Heart left ventricle (tissue), 16 donors: ENCODE measurements at regions not wholly inside any gene's neighbourhood (a gene's known extent, or its start where the extent isn't known, plus 50 kb on each side); places are given as distances from the start of the nearest gene placed in this dataset.

Source experiments
- ATAC-seq, 4 donors: fragments of 200-7000 bp; cut with Tn5 transposase; one replicate each; pipeline ENCODE4 v1.9.1; 2020 to 2022; ENCODE audit warnings: moderate library complexity in 4 of 4, mild to moderate bottlenecking in 3 of 4, moderate number of reproducible peaks in 1 of 4
- DNase-seq, 5 donors: peaks; one replicate each; pipeline ENCODE4 v3.0.0-alpha.2; 2020
- H3K27ac ChIP-seq, 12 donors: fragments of 200-600 bp; sonication (generic) in 4 of 12; one replicate each; pipeline versions ENCODE4 v1.5.0 to v1.8.0; 2016 to 2022; ENCODE audit warnings: mild to moderate bottlenecking in 2 of 12
- H3K27me3 ChIP-seq, 9 donors: fragments of 200-600 bp; sonication (generic) in 2 of 9; one replicate each; pipeline versions ENCODE4 v1.5.1 to v1.8.0; 2016 to 2022; ENCODE audit warnings: mild to moderate bottlenecking in 3 of 9
- H3K36me3 ChIP-seq, 9 donors: fragments of 200-600 bp; sonication (generic) in 2 of 9; one replicate each; pipeline versions ENCODE4 v1.5.0 to v1.8.0; 2018 to 2022; ENCODE audit warnings: mild to moderate bottlenecking in 2 of 9
- H3K4me1 ChIP-seq, 12 donors: fragments of 200-600 bp; sonication (generic) in 4 of 12; one replicate each; pipeline versions ENCODE4 v1.5.0 to v1.8.0; 2016 to 2022; ENCODE audit warnings: mild to moderate bottlenecking in 3 of 12
- H3K4me3 ChIP-seq, 12 donors: fragments of 200-600 bp; sonication (generic) in 4 of 12; one replicate each; pipeline versions ENCODE4 v1.5.0 to v1.8.0; 2017 to 2022; ENCODE audit warnings: mild to moderate bottlenecking in 9 of 12, moderate library complexity in 4 of 12
- H3K9me3 ChIP-seq, 12 donors: fragments of 200-600 bp; sonication (generic) in 4 of 12; one replicate each; pipeline versions ENCODE4 v1.5.0 to v1.8.0; 2016 to 2022; ENCODE audit warnings: mild to moderate bottlenecking in 1 of 12
- CTCF ChIP-seq, 12 donors: fragments of 200-600 bp; sonication (generic) in 4 of 12; IDR thresholded peaks; one replicate each; pipeline versions ENCODE4 v1.5.0 to v1.8.0; 2018 to 2022; ENCODE audit warnings: antibody characterized with exemption in 12 of 12, mild to moderate bottlenecking in 5 of 12
- POLR2A ChIP-seq, 2 donors: fragments of 450-650 bp; IDR thresholded peaks; one replicate each; pipeline ENCODE4 v1.6.1; 2017; ENCODE audit warnings: antibody characterized with exemption in 2 of 2, mild to moderate bottlenecking in 2 of 2, moderate library complexity in 2 of 2
- WGBS, 4 donors: extraction: QIAGEN DNeasy Blood & Tissue Kit in 2 of 4; methylation state at CpG; one replicate each; pipeline versions ENCODE4 v1.1.5 to v1.1.7; 2013 to 2018; 5-methylcytosine and 5-hydroxymethylcytosine counted together
- intact Hi-C, 10 donors: fragments of 100-400 bp; cut with DNase I; formaldehyde crosslinking; loops; one replicate each; pipeline versions ENCODE4 v1.11.1 to v1.14.2; 2022
- donor health status: ischemic (EF 13 %, LVEDD 7.1; RV severe dilation, severe dysfunction).
- donor health status: healthy with polysubstance abuse.
- donor health status: DM: no; HTN: yes; CAD: no.
- donor health status: DM: no; HTN: no; CAD: no.
- donor health status: ischemic (EF 25% LVEDD 6.9; RV normal size, moderate dysfunction).
- donor health status: ischemic (EF 25% LVEDD 5.7; RV mildly dilated, moderate dysfunction).
- donor health status: healthy.
- donor health status: DM: yes; HTN: yes; CAD: no.
- donor health status: ischemic (EF 35%, LVEDD 5.7; RV mildly dilated, moderate dysfunction).
- donor health status: nonischemic (EF 11% LVEDD 7.7; RV severe dilation, severe dysfunction).
- donor health status: DM: yes; HTN: yes; CAD: no.
- donor health status: PGD.
- donor health status: ischemic (EF 29% LVEDD 5.4; RV normal size, mild dysfunction).
- donor health status: nonischemic (EF 23%, LVEDD 6.1; RV moderate dilation, normal function).

GRCh38 chr4:136343340-136343739 is 1189.0 kb downstream of the PCDH18 start:
- intact Hi-C loops: no loop called here
- Histone ChIP-seq H3K4me1 (no peaks in the 10 kb centered on the region), H3K27me3 (no peaks in the 10 kb centered on the region), H3K36me3 (no peaks in the 10 kb centered on the region), H3K9me3 (peaks cover 0 to 8% (median 0%) of the 10 kb centered on the region in 12 donors), H3K27ac (no peak overlapping the region), H3K4me3 (no peak overlapping the region)
- DNase-seq: no peak
- ATAC-seq: no peak
- 81 to 86% (median 83%) methylated on average over 3 of the region's 3 CpGs for WGBS, 4 donors
- TF ChIP-seq CTCF (IDR thresholded peaks at IDR 0.05): no peak
- TF ChIP-seq POLR2A (IDR thresholded peaks at IDR 0.05): no peak

DNA sequence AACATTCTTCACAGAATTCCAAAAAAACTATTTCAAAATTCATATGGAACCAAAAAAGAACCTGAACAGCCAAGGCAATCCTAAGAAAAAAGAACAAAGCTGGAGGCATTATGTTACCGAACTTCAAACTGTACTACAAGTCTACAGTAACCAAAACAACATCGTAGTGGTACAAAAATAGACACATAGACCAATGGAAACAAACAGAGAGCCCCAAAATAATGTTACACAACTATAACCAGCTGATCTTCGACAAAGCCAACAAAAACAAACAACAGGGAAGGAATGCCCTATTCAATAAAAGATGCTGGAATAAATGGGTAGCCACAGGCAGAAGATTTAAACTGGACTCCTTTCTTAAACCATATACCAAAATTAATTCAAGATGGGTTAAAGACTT is 1189.6 kb downstream of the PCDH18 start:
- H3K4me1 ChIP-seq: no peaks in the 10 kb centered on the region

DNA sequence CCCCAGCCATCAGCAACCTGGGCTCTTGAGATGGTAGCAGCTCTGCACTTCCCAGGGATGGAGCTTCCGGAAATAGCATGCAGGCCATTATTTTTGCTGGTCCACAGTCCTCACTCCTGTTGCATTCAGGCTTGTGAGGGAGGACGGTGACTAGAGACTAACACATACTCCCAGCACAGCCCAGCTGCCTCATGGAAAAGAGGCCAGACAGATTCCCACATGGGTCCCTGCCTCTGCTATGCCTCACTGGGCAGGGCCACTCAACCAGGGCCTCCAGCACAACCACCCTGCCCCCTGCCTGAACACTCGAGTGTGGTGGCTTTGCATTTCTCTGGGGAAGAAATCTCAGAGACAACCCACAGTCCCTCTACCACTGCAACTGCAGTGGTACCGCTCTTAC is 1195.1 kb downstream of the PCDH18 start:
- ATAC-seq (no peak), DNase-seq (no peak)
- Histone ChIP-seq H3K36me3 (no peaks in the 10 kb centered on the region), H3K27ac (no peak overlapping the region), H3K27me3 (no peaks in the 10 kb centered on the region), H3K4me3 (no peak overlapping the region), H3K4me1 (no peaks in the 10 kb centered on the region), H3K9me3 (peaks cover 0 to 8% (median 0%) of the 10 kb centered on the region in 12 donors)
- intact Hi-C loops: no loop called here
- 74 to 85% (median 75%) methylated on average over 2 to 4 of the region's 4 CpGs for WGBS, 4 donors
- TF ChIP-seq POLR2A (IDR thresholded peaks at IDR 0.05) (no peak), CTCF (IDR thresholded peaks at IDR 0.05) (no peak)

More for the DNA sequence above, 1189.6 kb downstream of the PCDH18 start:
- no peaks in the 10 kb centered on the region for H3K27me3 ChIP-seq
- H3K27ac ChIP-seq: no peak overlapping the region
- intact Hi-C loops: no loop called here
- no peak for ATAC-seq
- H3K36me3 ChIP-seq: no peaks in the 10 kb centered on the region
- TF ChIP-seq POLR2A (IDR thresholded peaks at IDR 0.05): no peak
- TF ChIP-seq CTCF (IDR thresholded peaks at IDR 0.05): no peak
- H3K9me3 ChIP-seq: peaks cover 0 to 8% (median 0%) of the 10 kb centered on the region in 12 donors
- no peak for DNase-seq
- H3K4me3 ChIP-seq: no peak overlapping the region
- 70 to 86% (median 77%) methylated on average over 3 of the region's 3 CpGs for WGBS, 4 donors

DNA sequence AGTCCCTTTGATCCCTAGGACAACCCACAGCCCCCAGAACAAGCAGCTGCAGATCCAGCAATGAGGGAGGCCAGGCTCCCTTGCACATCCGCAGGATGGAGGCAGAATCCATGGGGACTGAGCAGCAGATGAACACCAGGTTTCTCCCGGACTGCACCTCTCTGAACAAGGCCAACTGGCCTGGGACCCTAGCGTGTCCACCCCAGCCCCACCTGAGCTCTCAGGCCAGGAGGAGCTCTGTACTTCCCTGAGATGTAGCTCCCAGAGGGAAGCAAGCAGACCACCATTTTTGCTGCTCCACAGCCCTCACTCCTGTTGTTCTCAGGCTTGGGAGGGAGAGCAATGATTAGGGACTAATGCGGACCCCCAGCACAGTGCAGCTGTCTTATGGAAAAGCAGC is 1195.8 kb downstream of the PCDH18 start:
- no peak overlapping the region for H3K27ac ChIP-seq
- WGBS, 4 donors: 89 to 96% (median 91%) methylated on average over 3 to 4 of the region's 4 CpGs
- peaks cover 0 to 8% (median 0%) of the 10 kb centered on the region in 12 donors for H3K9me3 ChIP-seq
- DNase-seq: no peak
- intact Hi-C loops: no loop called here
- H3K4me3 ChIP-seq: no peak overlapping the region
- H3K27me3 ChIP-seq: no peaks in the 10 kb centered on the region
- H3K4me1 ChIP-seq: no peaks in the 10 kb centered on the region
- H3K36me3 ChIP-seq: no peaks in the 10 kb centered on the region
- no peak for ATAC-seq
- TF ChIP-seq POLR2A (IDR thresholded peaks at IDR 0.05): no peak
- no peak for TF ChIP-seq CTCF (IDR thresholded peaks at IDR 0.05)
